Thymus (tissue), 11 donors: ENCODE measurements at regions not wholly inside any gene's neighbourhood (a gene's known extent, or its start where the extent isn't known, plus 50 kb on each side); places are given as distances from the start of the nearest gene placed in this dataset.
"Not testable (repeated sequence)": the region's sequence is repeated elsewhere in the genome, so short reads cannot be mapped to it uniquely, and the experiment has no call there.

Source experiments
- DNase-seq, 9 donors: peaks; one replicate each; pipeline ENCODE4 v3.0.0-alpha.2; 2013; ENCODE audit warnings: low spot score in 9 of 9, low read depth in 6 of 9, missing footprints in 1 of 9
- H3K27ac ChIP-seq, 2 donors: one replicate each; pipeline ENCODE4 v1.5.1; 2013; ENCODE audit warnings: control low read depth in 1 of 2, low read depth in 1 of 2, low read length in 1 of 2, mild to moderate bottlenecking in 1 of 2, moderate library complexity in 1 of 2
- H3K27me3 ChIP-seq, 2 donors: one replicate each; pipeline ENCODE4 v1.5.1; 2013; ENCODE audit warnings: low read length in 1 of 2; ENCODE audit not compliant: control insufficient read depth in 2 of 2, insufficient read depth in 1 of 2
- H3K36me3 ChIP-seq, 2 donors: one replicate each; pipeline ENCODE4 v1.5.1; 2013; ENCODE audit warnings: low read length in 1 of 2, mild to moderate bottlenecking in 1 of 2, moderate library complexity in 1 of 2; ENCODE audit not compliant: control insufficient read depth in 2 of 2, insufficient read depth in 2 of 2
- H3K4me1 ChIP-seq, 2 donors: one replicate each; pipeline ENCODE4 v1.5.1; 2013; ENCODE audit warnings: low read length in 2 of 2; ENCODE audit not compliant: control insufficient read depth in 2 of 2, insufficient read depth in 2 of 2
- H3K4me3 ChIP-seq, 2 donors: one replicate each; pipeline ENCODE4 v1.5.1; 2013; ENCODE audit warnings: low read length in 2 of 2, control low read depth in 1 of 2, mild to moderate bottlenecking in 1 of 2
- H3K9me3 ChIP-seq, 2 donors: one replicate each; pipeline ENCODE4 v1.5.1; 2013; ENCODE audit warnings: low read length in 1 of 2, mild to moderate bottlenecking in 1 of 2; ENCODE audit not compliant: control insufficient read depth in 2 of 2, insufficient read depth in 1 of 2
- WGBS: extraction: QIAGEN DNeasy Blood & Tissue Kit; methylation state at CpG from one replicate; pipeline ENCODE4 v1.1.7; 2013; 5-methylcytosine and 5-hydroxymethylcytosine counted together
- donor health status: healthy.

- not testable (repeated sequence) for DNase-seq, H3K27me3 ChIP-seq, H3K9me3 ChIP-seq, H3K4me1 ChIP-seq, H3K36me3 ChIP-seq, H3K4me3 ChIP-seq, H3K27ac ChIP-seq
- 97% methylated on average over 3 of the region's 3 CpGs for WGBS
Observed at GRCh38 chr12:54799966-54800365, 54.4 kb upstream of the MUCL1 start.

- Histone ChIP-seq H3K9me3 (no peaks in the 10 kb centered on the region), H3K36me3 (no peaks in the 10 kb centered on the region), H3K4me1 (no peaks in the 10 kb centered on the region), H3K27me3 (no peaks in the 10 kb centered on the region), H3K27ac (no peak overlapping the region), H3K4me3 (no peak overlapping the region)
- 95% methylated on average over 1 of the region's 1 CpG for WGBS
- no peak for DNase-seq
Observed at GRCh38 chr12:54798651-54799050, 55.7 kb upstream of the MUCL1 start.

GRCh38 chr12:54796991-54797390 is 57.3 kb upstream of the MUCL1 start:
- no peaks in the 10 kb centered on the region for H3K27me3 ChIP-seq
- 95% methylated on average over 2 of the region's 2 CpGs for WGBS

GRCh38 chr12:54795644-54796043 is 58.7 kb upstream of the MUCL1 start:
- no peak for DNase-seq
- Histone ChIP-seq H3K4me3 (no peak overlapping the region), H3K9me3 (no peaks in the 10 kb centered on the region), H3K27me3 (no peaks in the 10 kb centered on the region), H3K4me1 (no peaks in the 10 kb centered on the region), H3K27ac (no peak overlapping the region), H3K36me3 (no peaks in the 10 kb centered on the region)
- WGBS = 89% methylated on average over 6 of the region's 6 CpGs

More at GRCh38 chr12:54796991-54797390, 57.3 kb upstream of the MUCL1 start:
- no peak overlapping the region for H3K27ac ChIP-seq
- no peak for DNase-seq
- no peaks in the 10 kb centered on the region for H3K36me3 ChIP-seq
- no peak overlapping the region for H3K4me3 ChIP-seq
- no peaks in the 10 kb centered on the region for H3K4me1 ChIP-seq
- no peaks in the 10 kb centered on the region for H3K9me3 ChIP-seq

GRCh38 chr12:54786081-54786480 is 68.2 kb upstream of the MUCL1 start:
- DNase-seq = no peak
- no peak overlapping the region for H3K27ac ChIP-seq
- H3K9me3 ChIP-seq = no peaks in the 10 kb centered on the region
- WGBS = 80% methylated on average over 5 of the region's 5 CpGs
- H3K4me1 ChIP-seq = no peaks in the 10 kb centered on the region
- no peaks in the 10 kb centered on the region for H3K36me3 ChIP-seq
- H3K4me3 ChIP-seq = no peak overlapping the region
- H3K27me3 ChIP-seq = no peaks in the 10 kb centered on the region

GRCh38 chr12:54784115-54784514 is 70.2 kb upstream of the MUCL1 start:
- H3K4me1 ChIP-seq = no peaks in the 10 kb centered on the region
- DNase-seq = no peak
- H3K36me3 ChIP-seq = no peaks in the 10 kb centered on the region
- no peaks in the 10 kb centered on the region for H3K9me3 ChIP-seq
- H3K27me3 ChIP-seq = no peaks in the 10 kb centered on the region
- no peak overlapping the region for H3K27ac ChIP-seq
- H3K4me3 ChIP-seq = no peak overlapping the region

- DNase-seq, H3K4me1 ChIP-seq, H3K27me3 ChIP-seq, H3K27ac ChIP-seq, H3K9me3 ChIP-seq, H3K36me3 ChIP-seq, H3K4me3 ChIP-seq: not testable (repeated sequence)
- 73% methylated on average over 1 of the region's 1 CpG for WGBS
Observed at GRCh38 chr12:54777031-54777430, 77.3 kb upstream of the MUCL1 start.

- Histone ChIP-seq H3K27ac (no peak overlapping the region), H3K27me3 (no peaks in the 10 kb centered on the region), H3K9me3 (no peaks in the 10 kb centered on the region), H3K4me3 (no peak overlapping the region), H3K4me1 (no peaks in the 10 kb centered on the region), H3K36me3 (no peaks in the 10 kb centered on the region)
- DNase-seq = no peak
- 92% methylated on average over 1 of the region's 1 CpG for WGBS
Observed at GRCh38 chr12:54773593-54773992, 80.7 kb upstream of the MUCL1 start.

GRCh38 chr12:54765652-54766051 is 88.7 kb upstream of the MUCL1 start:
- Histone ChIP-seq H3K27me3 (no peaks in the 10 kb centered on the region), H3K4me1 (no peaks in the 10 kb centered on the region), H3K36me3 (no peaks in the 10 kb centered on the region), H3K4me3 (no peak overlapping the region), H3K9me3 (no peaks in the 10 kb centered on the region), H3K27ac (no peak overlapping the region)
- 48% methylated on average over 1 of the region's 1 CpG for WGBS
- no peak for DNase-seq

- H3K36me3 ChIP-seq = no peaks in the 10 kb centered on the region
- H3K9me3 ChIP-seq = no peaks in the 10 kb centered on the region
- H3K27ac ChIP-seq = no peak overlapping the region
- H3K4me3 ChIP-seq = no peak overlapping the region
- no peaks in the 10 kb centered on the region for H3K4me1 ChIP-seq
- WGBS = 90% methylated on average over 1 of the region's 1 CpG
- no peaks in the 10 kb centered on the region for H3K27me3 ChIP-seq
- no peak for DNase-seq
Observed at GRCh38 chr12:54762390-54762789, 91.9 kb upstream of the MUCL1 start.
